Osteoblast (primary cell): ENCODE measurements at regions not wholly inside any gene's neighbourhood (a gene's known extent, or its start where the extent isn't known, plus 50 kb on each side); places are given as distances from the start of the nearest gene placed in this dataset.

Source experiments
- DNase-seq: peaks from one replicate; pipeline ENCODE4 v3.0.0; 2011; ENCODE audit warnings: low spot score, mixed read lengths; ENCODE audit not compliant: insufficient read length; ENCODE audit errors: missing footprints
- H2AFZ ChIP-seq: 2 replicates; pipeline ENCODE4 v1.6.0; 2011; ENCODE audit warnings: mild to moderate bottlenecking, low read length
- H3K27ac ChIP-seq: 2 replicates; pipeline ENCODE4 v1.5.1; 2011; ENCODE audit warnings: mild to moderate bottlenecking, low read depth, low read length, moderate library complexity
- H3K27me3 ChIP-seq: 2 replicates; pipeline ENCODE4 v1.6.0; 2012; ENCODE audit warnings: mild to moderate bottlenecking, control low read depth, inconsistent platforms, low read length, moderate library complexity; ENCODE audit not compliant: insufficient read depth
- H3K36me3 ChIP-seq: 2 replicates; pipeline ENCODE4 v1.5.1; 2011; ENCODE audit warnings: mild to moderate bottlenecking, low read length, control low read depth, moderate library complexity; ENCODE audit not compliant: insufficient read depth
- H3K4me1 ChIP-seq: 2 replicates; pipeline ENCODE4 v1.5.1; 2011; ENCODE audit warnings: mild to moderate bottlenecking, low read length, control low read depth, moderate library complexity; ENCODE audit not compliant: insufficient read depth
- H3K4me2 ChIP-seq: 2 replicates; pipeline ENCODE4 v1.6.0; 2011; ENCODE audit warnings: mild to moderate bottlenecking, low read length; ENCODE audit not compliant: insufficient read depth
- H3K4me3 ChIP-seq: fragments of 200-600 bp; sonication (generic); 3 replicates; pipeline ENCODE4 v1.5.1; 2012; ENCODE audit warnings: mild to moderate bottlenecking, low read length, inconsistent platforms; ENCODE audit not compliant: insufficient read depth
- H3K79me2 ChIP-seq: 2 replicates; pipeline ENCODE4 v1.6.0; 2012; ENCODE audit warnings: mild to moderate bottlenecking, low read length, control low read depth, inconsistent platforms; ENCODE audit not compliant: insufficient read depth
- H3K9me3 ChIP-seq: 2 replicates; pipeline ENCODE4 v1.5.1; 2011; ENCODE audit warnings: low read depth, low read length, control low read depth
- H4K20me1 ChIP-seq: 2 replicates; pipeline ENCODE4 v1.6.0; 2012; ENCODE audit warnings: mild to moderate bottlenecking, low read length, control low read depth; ENCODE audit not compliant: insufficient read depth
- CTCF ChIP-seq: IDR thresholded peaks from 2 replicates; pipeline ENCODE4 v1.5.1; 2011; ENCODE audit warnings: mild to moderate bottlenecking, low read depth, low read length, moderate library complexity; ENCODE audit errors: extremely low read depth

- Histone ChIP-seq H3K9me3 (no peaks in the 10 kb centered on the region), H2AFZ (no peak overlapping the region), H3K27me3 (no peaks in the 10 kb centered on the region), H3K79me2 (no peaks in the 10 kb centered on the region), H3K4me2 (no peak overlapping the region), H3K4me3 (no peak overlapping the region), H3K4me1 (no peaks in the 10 kb centered on the region), H4K20me1 (no peaks in the 10 kb centered on the region), H3K27ac (no peak overlapping the region), H3K36me3 (no peaks in the 10 kb centered on the region)
- DNase-seq, result no peak
- TF ChIP-seq CTCF, result no peak
These were observed 485.7 kb upstream of the BRINP3 start for GRCh38 chr1:190963321-190963720.

DNA sequence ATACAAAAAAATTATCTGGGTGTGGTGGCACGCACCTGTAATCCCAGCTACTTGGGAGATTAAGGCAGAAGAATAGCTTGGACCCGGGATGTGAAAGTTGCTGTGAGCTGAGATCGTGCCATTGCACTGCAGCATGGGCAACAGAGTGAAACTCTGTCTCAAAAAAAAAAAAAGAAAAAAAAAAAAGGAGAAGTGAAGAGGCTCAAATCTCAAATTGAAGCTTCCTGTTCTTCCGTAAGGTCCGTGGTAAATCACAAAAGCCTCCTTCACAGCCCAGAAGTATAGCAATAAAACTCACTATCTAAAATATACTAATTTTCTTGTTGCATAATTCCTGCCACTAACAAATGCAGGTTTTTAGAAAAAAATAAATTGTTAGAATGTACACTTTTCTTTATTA, 498.2 kb upstream of the BRINP3 start:
- Histone ChIP-seq H3K4me1 (no peaks in the 10 kb centered on the region), H3K79me2 (no peaks in the 10 kb centered on the region), H4K20me1 (no peaks in the 10 kb centered on the region), H3K27me3 (no peaks in the 10 kb centered on the region), H3K27ac (no peak overlapping the region), H2AFZ (no peak overlapping the region), H3K4me2 (no peak overlapping the region), H3K36me3 (no peaks in the 10 kb centered on the region), H3K9me3 (no peaks in the 10 kb centered on the region), H3K4me3 (no peak overlapping the region)
- no peak for DNase-seq
- no peak for TF ChIP-seq CTCF

DNA sequence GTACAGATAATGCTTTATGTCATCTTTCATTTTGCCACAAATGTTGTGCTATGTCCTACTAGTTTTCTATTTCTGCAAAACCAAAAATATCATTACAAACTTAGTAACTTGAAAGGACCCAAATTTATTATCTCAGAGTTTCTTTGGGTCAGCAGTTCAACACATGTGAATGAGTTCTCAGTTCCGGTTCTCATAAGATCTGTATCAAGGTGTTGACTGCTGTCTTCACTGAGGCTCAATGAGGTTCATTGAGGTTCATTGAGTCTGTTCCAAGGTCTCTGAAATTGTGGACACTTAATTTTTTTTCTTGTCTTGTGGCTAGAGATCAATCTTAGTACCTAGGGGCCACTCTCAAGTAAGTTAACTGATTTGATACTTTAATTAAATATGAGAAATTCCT, 525.1 kb upstream of the BRINP3 start:
- Histone ChIP-seq H3K36me3 (no peaks in the 10 kb centered on the region), H3K9me3 (no peaks in the 10 kb centered on the region), H3K79me2 (no peaks in the 10 kb centered on the region), H2AFZ (no peak overlapping the region), H3K27me3 (no peaks in the 10 kb centered on the region), H3K4me2 (no peak overlapping the region), H4K20me1 (no peaks in the 10 kb centered on the region), H3K4me1 (no peaks in the 10 kb centered on the region), H3K27ac (no peak overlapping the region), H3K4me3 (no peak overlapping the region)
- no peak for TF ChIP-seq CTCF
- no peak for DNase-seq

DNA sequence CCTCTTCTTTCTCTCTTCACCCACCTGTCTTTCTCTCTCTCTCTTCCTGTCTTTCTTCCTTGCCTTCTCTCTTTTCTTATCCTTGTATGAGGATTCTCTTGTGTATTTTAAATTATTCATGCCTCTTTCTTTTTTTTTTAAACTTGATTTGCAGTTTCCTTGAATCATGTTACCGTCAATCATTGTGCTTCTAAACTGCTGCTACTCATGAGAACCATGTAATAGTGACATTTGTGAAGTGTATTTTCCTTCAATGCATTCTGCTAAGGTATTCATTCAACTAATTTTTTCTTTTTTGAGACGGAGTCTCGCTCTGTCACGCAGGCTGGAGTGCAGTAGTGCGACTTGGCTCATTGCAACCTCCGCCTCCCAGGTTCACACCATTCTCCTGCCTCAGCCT, 539.1 kb upstream of the BRINP3 start:
- Histone ChIP-seq H4K20me1 (no peaks in the 10 kb centered on the region), H3K27me3 (no peaks in the 10 kb centered on the region), H3K4me3 (no peak overlapping the region), H3K4me1 (no peaks in the 10 kb centered on the region), H2AFZ (no peak overlapping the region), H3K27ac (no peak overlapping the region), H3K36me3 (no peaks in the 10 kb centered on the region), H3K9me3 (no peaks in the 10 kb centered on the region), H3K79me2 (no peaks in the 10 kb centered on the region), H3K4me2 (no peak overlapping the region)
- DNase-seq, result no peak
- no peak for TF ChIP-seq CTCF
